C4-2B (cell line): ENCODE measurements at regions not wholly inside any gene's neighbourhood (a gene's known extent, or its start where the extent isn't known, plus 50 kb on each side); places are given as distances from the start of the nearest gene placed in this dataset.

ENCODE experiments used
- ZFX ChIP-seq: fragments of 450-650 bp; IDR thresholded peaks from 2 replicates; pipeline ENCODE4 v1.6.1; 2017
- TF ChIP-seq, protein P1 (sequence below): fragments of 450-650 bp; conservative IDR thresholded peaks from 2 replicates; pipeline ENCODE4 v1.5.1; 2017; ENCODE audit warnings: mild to moderate bottlenecking

DNA sequence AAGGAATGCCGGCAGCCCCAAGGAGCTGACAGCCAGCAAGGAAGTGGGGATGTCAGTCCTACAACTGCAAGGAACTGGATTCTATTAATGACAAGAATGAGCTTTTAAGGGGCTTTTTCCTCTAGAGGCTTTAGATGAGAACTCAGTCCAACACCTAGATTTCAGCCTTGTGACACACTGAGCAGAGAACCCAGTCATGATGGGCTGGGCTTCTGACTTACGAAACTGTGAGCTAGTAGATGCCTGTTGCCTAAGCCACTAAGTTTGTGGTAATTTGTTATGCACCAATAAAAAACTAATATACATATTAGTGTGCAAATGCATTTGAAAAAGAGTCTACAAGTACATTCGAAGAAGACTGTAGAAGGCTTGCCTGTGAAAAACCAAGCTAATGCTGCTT lies 263.3 kb downstream of the SOX4 start:
- TF ChIP-seq, protein P1, sequence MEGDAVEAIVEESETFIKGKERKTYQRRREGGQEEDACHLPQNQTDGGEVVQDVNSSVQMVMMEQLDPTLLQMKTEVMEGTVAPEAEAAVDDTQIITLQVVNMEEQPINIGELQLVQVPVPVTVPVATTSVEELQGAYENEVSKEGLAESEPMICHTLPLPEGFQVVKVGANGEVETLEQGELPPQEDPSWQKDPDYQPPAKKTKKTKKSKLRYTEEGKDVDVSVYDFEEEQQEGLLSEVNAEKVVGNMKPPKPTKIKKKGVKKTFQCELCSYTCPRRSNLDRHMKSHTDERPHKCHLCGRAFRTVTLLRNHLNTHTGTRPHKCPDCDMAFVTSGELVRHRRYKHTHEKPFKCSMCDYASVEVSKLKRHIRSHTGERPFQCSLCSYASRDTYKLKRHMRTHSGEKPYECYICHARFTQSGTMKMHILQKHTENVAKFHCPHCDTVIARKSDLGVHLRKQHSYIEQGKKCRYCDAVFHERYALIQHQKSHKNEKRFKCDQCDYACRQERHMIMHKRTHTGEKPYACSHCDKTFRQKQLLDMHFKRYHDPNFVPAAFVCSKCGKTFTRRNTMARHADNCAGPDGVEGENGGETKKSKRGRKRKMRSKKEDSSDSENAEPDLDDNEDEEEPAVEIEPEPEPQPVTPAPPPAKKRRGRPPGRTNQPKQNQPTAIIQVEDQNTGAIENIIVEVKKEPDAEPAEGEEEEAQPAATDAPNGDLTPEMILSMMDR = no peak
- TF ChIP-seq ZFX = no peak
